ENCODE measurements at regions not wholly inside any gene's neighbourhood (a gene's known extent, or its start where the extent isn't known, plus 50 kb on each side); places are given as distances from the start of the nearest gene placed in this dataset.

DNA sequence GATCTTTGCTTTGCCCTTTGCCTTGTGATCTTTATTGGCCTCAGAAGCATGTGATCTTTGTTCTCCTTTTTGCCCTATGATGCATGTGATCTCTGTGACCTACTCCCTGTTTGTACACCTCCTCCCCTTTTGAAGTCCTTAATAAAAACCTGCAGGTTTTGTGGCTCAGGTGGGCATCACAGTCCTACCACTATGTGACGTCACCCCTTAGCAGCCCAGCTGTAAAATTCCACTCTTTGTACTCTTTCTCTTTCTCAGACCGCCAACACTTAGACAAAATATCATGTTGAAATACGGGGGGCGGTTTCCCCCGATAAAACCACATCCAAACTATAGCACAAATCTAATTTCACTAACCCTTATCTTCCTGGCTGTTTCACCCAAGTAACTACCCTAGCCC, 76.7 kb upstream of the RAPGEF4 start:
- no peak for DNase-seq

DNA sequence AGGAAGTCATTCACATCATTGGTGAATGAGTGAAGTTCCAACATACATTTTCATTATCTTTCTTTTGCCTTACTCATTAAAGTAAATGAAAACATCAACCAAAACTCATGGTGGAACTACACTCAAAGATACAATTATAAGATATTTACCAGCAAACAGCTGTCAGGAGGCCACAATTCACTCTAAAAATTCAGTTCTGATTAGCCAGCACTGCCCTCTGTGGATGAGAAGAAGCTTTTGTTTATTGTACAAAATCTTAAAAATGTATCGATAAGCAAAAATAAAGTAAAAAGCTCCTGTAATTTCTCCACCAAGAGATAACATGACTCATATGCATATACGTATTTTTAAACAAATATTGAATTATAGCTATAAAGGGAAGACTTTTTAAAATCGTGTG, 73.5 kb upstream of the RAPGEF4 start:
- no peak for DNase-seq

DNA sequence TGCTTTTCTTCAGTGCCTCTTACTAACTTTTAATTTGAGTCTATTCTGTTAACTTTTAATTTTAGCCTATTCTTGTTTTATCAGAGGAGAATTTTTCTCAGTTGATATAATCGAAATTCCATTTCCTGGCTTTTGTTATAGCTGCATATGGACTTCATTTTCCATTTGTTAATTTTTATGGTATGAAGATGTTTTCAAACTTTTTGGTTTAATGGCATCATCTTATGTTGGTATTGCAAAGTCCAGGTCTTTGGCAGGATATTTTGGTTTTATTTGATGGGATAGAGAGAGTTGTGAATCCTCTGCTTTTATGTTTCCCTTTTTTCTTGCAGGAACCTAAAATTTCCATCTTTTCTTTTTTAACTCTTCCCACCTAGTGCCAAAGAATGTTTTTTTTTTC, 70.9 kb upstream of the RAPGEF4 start:
- DNase-seq: no peak

DNA sequence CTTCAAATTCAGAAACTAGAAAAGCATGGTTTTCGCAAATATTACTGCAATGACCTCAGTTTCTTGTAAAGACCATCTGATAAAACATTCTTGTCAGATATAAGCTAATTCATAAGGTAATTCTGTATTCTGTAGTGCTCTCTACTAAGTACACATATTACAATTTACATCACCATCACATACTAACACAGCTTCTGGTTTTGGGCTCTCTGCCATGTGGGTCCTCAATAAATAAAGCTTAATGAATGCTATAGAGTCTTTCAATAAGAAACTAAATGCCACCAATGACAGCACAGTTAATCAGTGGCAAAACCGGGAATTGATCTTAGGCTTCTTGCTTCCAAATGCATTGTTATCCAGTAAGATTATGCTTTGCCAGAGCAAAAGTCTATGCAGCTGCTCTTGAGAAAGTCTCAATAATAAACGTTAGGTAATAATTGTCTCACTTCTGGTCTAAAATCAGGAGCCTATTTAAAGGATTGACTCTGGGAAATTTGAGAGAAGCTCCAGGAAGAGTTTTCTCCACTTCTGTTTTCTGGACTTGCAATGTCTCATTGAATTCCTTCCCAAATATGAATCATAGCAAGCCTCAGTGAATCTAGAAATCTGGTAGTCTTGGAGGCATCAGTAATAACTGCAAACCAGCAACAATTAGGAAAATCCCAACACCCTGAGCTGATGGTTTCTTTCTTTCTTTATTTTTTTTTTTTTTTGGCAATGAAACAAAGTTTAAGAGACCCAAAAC, 67.9 kb upstream of the RAPGEF4 start:
- peak; percentile 21 for DNase-seq

DNA sequence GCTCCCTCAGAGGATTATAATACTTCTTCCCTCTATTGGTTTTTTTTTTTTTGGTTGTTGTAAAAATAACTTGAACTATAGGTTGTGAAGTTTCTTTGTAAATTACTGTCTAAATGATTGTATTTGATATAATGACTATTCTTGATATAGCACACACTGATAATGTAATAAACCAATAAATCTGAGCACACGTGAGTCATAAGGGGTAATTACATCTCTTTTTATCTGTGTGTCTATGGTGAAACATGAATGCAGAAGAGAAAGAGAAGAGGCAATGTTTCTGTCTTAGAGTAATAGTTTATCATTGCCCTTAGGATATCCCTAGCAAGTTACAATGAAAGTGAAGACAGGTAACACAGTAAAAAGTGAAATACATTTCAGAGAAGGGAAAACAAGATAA, 64.1 kb upstream of the RAPGEF4 start:
- DNase-seq: no peak

DNA sequence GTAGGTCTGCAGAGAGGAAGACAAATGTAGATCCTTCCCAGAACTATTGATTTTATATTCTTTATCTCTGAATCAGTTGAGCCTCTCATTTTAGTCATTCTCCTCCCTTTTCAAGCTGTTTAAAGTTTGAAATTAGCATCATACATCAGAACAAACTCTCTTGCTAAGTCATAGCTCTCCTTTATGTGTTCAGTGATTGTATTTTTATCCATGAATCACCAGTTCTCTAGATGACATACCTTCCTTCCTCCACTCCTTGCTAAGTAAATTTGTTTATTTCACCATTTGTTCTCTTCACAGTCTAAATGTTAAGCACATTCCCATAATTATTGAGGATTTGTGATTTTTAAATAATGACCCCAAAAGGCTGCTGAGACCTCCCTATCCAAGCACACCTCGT, 63.5 kb upstream of the RAPGEF4 start:
- DNase-seq: peak; percentile 24

DNA sequence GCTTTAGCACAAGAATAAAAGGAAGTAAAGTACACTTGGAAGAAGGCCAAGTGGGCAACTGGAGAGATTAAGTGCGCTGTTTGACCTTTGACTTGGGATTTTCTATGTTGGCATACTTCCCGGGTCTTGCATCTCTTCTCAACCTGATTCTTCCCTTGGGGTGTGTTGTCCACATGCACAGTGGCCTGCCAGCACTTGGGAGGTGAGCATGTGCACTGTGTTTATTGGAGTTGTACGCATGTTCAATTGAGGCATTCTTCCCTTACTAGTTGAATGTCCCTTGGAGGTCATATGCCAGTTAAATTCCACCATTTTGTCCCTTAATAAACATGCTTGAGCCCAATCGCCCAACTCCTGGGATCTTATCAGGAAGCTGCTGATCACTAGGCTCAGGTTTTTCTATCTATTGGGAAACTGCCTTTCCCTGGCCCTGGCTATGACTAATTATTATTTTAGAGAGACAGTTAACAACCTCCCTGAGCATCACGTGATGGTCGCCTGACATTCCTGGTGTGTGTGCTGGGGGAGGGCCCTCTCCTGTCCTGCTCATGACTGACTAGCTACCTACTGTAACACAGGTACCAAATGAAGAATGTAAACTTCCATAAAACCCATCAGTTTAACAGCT, 62.5 kb upstream of the RAPGEF4 start:
- peak; percentile 63 for DNase-seq

DNA sequence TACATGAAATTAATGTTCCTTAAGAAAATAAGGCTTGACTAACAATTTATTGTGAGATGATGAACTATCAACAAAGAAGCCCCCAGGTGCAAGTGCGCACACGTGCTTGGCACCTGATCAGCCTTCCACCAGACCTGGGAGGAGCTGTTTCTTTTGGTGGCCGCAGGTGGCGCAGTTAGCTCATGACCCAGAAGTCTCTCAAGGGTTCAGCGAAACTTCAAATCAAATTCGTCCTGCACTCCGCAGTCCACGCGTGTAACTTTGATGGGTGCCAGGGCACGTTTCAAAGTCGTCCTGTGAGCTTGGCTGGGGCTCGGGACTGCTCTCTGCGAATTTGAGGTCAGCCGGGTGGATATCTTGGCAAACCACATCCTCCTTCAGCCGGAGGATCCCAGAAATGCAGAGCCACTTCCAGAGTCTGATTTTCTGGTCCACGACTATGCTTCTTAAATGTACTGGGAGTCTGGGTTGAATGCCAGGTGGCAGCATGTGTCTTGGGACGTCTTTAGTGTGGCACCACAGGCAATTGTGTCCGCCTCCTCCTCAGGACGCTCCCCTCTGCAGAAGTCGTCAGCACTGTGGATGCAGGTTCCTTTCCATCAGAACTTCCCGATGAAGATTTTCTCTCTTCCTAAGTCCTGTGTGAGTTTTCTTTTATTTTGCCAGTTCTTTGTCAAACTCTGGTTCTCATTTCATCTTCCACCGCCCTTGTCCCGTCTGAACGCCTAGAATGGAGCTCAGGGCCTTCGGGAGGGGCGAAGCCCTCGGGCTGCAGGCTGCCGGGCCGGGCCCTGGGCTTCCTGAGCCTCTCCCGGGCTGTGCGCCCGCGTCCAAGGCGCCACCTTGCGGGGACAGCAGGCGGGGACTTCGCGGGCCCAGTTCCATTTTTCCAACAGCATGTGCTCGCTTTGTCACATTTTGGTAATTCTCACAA, 61.3 kb upstream of the RAPGEF4 start:
- DNase-seq: no peak

DNA sequence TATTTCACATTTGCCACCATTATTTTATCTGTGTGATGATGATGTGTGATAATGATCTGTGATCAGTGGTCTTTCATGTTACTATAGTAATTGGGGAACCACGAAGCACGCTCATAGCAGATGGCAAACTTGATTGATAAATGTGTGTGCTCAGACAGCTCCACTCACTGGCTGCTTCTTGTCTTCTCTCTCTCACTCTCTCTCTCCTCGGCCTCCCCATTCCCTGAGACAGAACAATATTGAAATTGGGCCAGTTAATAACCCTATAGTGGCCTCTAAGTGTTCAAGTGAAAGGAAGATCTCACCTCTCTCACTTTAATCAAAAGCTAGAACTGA, 60.7 kb upstream of the RAPGEF4 start:
- DNase-seq: no peak

DNA sequence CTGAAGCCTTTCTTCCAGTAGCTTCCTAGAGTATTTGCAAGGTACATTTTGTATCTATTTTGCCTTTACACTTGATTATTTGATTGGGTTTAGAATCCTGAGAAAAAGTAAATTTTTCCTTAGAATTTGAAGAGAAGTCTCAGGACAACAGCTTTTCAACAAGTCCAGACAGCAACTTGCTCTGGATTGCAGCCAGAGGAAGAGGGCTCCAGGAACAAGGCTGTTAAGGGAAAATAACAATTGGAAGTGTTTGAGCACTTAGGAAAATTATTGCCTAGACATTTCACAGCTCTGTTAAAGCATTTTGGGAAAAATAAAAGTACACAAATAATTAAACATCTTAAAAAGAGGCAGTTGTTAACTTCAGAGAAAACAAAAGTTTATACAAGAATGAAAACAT, 58.3 kb upstream of the RAPGEF4 start:
- DNase-seq: no peak

DNA sequence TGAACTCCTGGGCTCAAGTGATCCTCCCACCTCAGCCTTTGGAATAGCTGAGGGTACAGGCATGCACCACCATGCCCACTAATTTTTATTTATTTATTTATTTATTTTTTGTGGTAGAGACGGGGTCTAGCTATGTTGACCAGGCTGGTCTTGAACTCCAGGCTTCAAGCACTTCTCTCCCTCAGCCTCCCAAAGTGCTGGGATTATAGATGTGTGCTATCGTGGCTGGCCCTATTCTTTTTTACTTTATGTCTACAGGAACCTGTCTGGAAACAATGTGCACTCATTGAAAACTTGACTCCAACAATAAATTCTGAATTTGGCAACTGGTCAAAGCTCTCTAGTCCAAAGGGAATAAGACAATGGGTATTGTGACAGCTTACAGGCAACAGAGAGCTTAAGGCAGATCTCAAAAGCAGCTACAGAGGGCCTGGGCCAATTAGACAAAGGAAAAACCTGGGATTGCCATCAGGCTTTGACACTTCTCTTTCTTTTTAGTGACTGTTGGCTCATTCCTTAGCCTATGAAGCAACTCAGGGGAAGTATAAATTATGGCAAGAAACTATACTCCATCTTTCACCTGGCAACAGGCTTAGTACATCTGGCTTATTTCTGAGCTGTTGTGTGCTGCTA, 55.1 kb upstream of the RAPGEF4 start:
- DNase-seq: no peak

DNA sequence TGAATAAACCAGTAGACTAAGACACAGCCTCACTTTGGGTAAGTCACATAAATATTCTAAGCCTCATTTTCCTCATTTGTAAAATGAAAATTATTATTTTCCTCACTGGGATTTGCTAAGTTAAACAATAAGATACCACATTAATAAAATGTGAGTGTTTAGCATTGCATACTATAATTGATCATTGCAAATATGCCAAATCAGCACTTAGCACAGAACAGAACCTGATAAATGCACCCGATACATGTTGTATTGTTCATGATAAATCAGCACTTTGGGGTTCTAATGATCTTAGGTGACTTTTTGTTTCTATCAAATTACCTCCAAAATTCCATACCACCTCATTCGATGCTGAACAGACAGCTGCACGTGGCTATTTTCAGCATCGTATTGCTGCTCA, 50.2 kb upstream of the RAPGEF4 start:
- no peak for DNase-seq
